ENCODE measurements at regions not wholly inside any gene's neighbourhood (a gene's known extent, or its start where the extent isn't known, plus 50 kb on each side); places are given as distances from the start of the nearest gene placed in this dataset.

- no peak overlapping the region for H3K4me3 ChIP-seq (ENCODE audit: low read depth, low read length)
- H3K36me3 ChIP-seq (ENCODE audit: control insufficient read depth, insufficient read depth, low read length) = no peaks in the 10 kb centered on the region
- no peaks in the 10 kb centered on the region for H3K27me3 ChIP-seq (ENCODE audit: control insufficient read depth, insufficient read depth, low read length)
- DNase-seq (ENCODE audit: low read depth) = peak; percentile 53
- no peak for TF ChIP-seq CTCF (IDR thresholded peaks at IDR 0.05; ENCODE audit: insufficient read depth, low read length, poor library complexity, severe bottlenecking)
These were observed 222.1 kb downstream of the TMEM200A start for GRCh38 chr6:130587778-130588520.

- no peak for DNase-seq (ENCODE audit: low read depth)
- H3K27me3 ChIP-seq (ENCODE audit: control insufficient read depth, insufficient read depth, low read length) = no peaks in the 10 kb centered on the region
- H3K4me3 ChIP-seq (ENCODE audit: low read depth, low read length) = no peak overlapping the region
- H3K36me3 ChIP-seq (ENCODE audit: control insufficient read depth, insufficient read depth, low read length) = no peaks in the 10 kb centered on the region
- no peak for TF ChIP-seq CTCF (IDR thresholded peaks at IDR 0.05; ENCODE audit: insufficient read depth, low read length, poor library complexity, severe bottlenecking)
These were observed 227.4 kb downstream of the TMEM200A start for GRCh38 chr6:130593200-130593599.

DNA sequence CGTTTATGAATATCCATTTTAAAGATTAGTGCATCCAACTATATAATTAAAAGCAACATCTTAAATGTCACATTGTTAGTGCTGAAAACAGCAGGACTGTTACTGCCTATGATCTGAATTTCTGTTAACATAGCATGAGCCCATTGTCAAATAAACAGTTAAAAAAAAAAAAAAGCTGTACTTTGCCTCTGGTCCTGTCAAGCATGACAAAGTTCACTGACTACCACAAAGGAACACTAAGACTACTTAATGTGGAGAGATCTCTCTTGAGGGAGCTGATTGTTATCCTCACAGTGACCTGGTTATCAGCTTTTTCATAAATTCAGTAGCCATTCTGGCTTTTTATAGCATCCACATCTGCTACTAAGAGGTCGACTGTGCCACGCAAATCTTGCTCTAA lies 228.1 kb downstream of the TMEM200A start:
- no peak for TF ChIP-seq CTCF (IDR thresholded peaks at IDR 0.05; ENCODE audit: insufficient read depth, low read length, poor library complexity, severe bottlenecking)
- Histone ChIP-seq H3K36me3 (ENCODE audit: control insufficient read depth, insufficient read depth, low read length) (no peaks in the 10 kb centered on the region), H3K27me3 (ENCODE audit: control insufficient read depth, insufficient read depth, low read length) (no peaks in the 10 kb centered on the region), H3K4me3 (ENCODE audit: low read depth, low read length) (no peak overlapping the region)
- no peak for DNase-seq (ENCODE audit: low read depth)

- Histone ChIP-seq H3K36me3 (ENCODE audit: control insufficient read depth, insufficient read depth, low read length) (no peaks in the 10 kb centered on the region), H3K4me3 (ENCODE audit: low read depth, low read length) (no peak overlapping the region), H3K27me3 (ENCODE audit: control insufficient read depth, insufficient read depth, low read length) (no peaks in the 10 kb centered on the region)
- no peak for TF ChIP-seq CTCF (IDR thresholded peaks at IDR 0.05; ENCODE audit: insufficient read depth, low read length, poor library complexity, severe bottlenecking)
- DNase-seq (ENCODE audit: low read depth) = no peak
These were observed 228.9 kb upstream of the SMLR1 start for GRCh38 chr6:130598021-130598989.

- Histone ChIP-seq H3K27me3 (ENCODE audit: control insufficient read depth, insufficient read depth, low read length) (no peaks in the 10 kb centered on the region), H3K36me3 (ENCODE audit: control insufficient read depth, insufficient read depth, low read length) (no peaks in the 10 kb centered on the region), H3K4me3 (ENCODE audit: low read depth, low read length) (no peak overlapping the region)
- TF ChIP-seq CTCF (IDR thresholded peaks at IDR 0.05; ENCODE audit: insufficient read depth, low read length, poor library complexity, severe bottlenecking) = no peak
- DNase-seq (ENCODE audit: low read depth) = peak; percentile 43
These were observed 226.3 kb upstream of the SMLR1 start for GRCh38 chr6:130600880-130601341.

Data from kidney epithelial cell (primary cell).